HAP-1 (cell line): ENCODE measurements at regions not wholly inside any gene's neighbourhood (a gene's known extent, or its start where the extent isn't known, plus 50 kb on each side); places are given as distances from the start of the nearest gene placed in this dataset.

Experiments
- DNase-seq, 2 experiments: peaks; one replicate each; pipeline ENCODE4 v3.0.0-alpha.2; 2016 to 2020; ENCODE audit warnings: low spot score in 2 of 2
- H3K27me3 ChIP-seq: fragments of 250-450 bp; sonication (Bioruptor Pico); 2 replicates; pipeline ENCODE4 v1.5.1; 2020; ENCODE audit warnings: low read depth, mild to moderate bottlenecking, moderate library complexity
- H3K36me3 ChIP-seq: fragments of 250-450 bp; sonication (Bioruptor Pico); replicated peaks from 2 replicates; pipeline ENCODE4 v1.5.1; 2020; ENCODE audit warnings: mild to moderate bottlenecking
- H3K4me1 ChIP-seq: fragments of 250-450 bp; sonication (Bioruptor Pico); 2 replicates; pipeline ENCODE4 v1.5.1; 2020; ENCODE audit warnings: mild to moderate bottlenecking
- H3K4me3 ChIP-seq: fragments of 250-450 bp; sonication (Bioruptor Pico); 2 replicates; pipeline ENCODE4 v1.5.1; 2020; ENCODE audit warnings: mild to moderate bottlenecking, moderate library complexity
- H3K9me3 ChIP-seq: fragments of 250-450 bp; sonication (Bioruptor Pico); 2 replicates; pipeline ENCODE4 v1.5.1; 2020; ENCODE audit warnings: mild to moderate bottlenecking, moderate library complexity
- in situ Hi-C: fragments of 300-500 bp; cut with MboI; formaldehyde crosslinking; loops from 3 replicates; pipeline ENCODE4 v1.14.3; 2020; ENCODE audit warnings: low sequenced_read_pairs, inconsistent platforms, mixed read lengths

DNA sequence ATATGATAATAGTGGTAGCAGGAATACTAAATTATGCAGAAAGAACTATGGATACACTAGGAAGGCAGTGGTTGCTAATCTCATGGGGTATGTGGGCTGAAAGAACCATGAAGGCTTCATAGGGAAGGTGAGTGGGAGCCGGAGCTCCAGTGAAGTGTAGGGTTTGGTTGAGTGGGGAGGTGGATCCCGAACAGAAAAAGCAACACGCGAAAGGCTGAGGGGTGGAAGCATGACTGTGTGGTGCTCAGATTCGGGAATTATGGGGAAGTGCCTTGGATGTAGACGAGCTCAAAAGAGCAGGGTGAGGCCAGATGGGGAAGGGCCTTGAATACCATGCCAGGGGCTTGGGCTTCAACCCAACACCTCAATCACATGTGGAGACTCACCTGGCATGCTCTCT lies 715.1 kb downstream of the TYW1 start:
- no peaks in the 10 kb centered on the region for H3K9me3 ChIP-seq
- H3K4me3 ChIP-seq = no peak overlapping the region
- H3K4me1 ChIP-seq = no peaks in the 10 kb centered on the region
- H3K27me3 ChIP-seq = no peaks in the 10 kb centered on the region
- no peaks in the 10 kb centered on the region for H3K36me3 ChIP-seq
- no peak for DNase-seq
- in situ Hi-C loops = no loop called here

DNA sequence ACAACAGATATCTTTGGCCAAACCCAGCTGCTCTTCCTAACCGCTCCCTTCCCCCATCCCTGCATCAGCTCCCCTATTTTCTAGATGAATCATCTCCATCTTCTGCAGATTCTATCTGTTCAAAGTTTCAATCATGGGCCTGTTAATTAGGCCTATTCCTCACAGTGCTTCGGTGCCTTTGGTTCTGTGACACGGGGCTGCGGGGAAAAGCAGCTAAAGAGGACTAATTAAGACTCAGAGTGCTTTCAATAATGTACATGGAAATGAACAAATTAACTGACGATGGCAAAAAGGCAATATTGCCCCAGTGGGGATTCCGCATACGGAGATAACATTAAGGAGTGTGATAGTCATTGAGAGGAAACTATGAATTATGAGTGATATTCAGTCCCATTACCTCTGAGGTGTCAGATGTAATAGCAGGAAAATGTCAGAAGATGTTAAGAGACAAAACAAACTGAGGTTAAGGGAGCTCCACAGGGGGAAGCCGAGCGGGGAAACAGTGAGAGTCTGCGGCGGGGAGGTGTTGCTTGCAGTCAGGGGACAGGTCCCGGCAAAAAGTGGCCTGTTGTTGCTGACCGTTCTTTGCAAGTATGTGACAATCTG lies 716.9 kb downstream of the TYW1 start:
- Histone ChIP-seq H3K36me3 (no peaks in the 10 kb centered on the region), H3K9me3 (no peaks in the 10 kb centered on the region), H3K4me1 (no peaks in the 10 kb centered on the region), H3K4me3 (no peak overlapping the region), H3K27me3 (no peaks in the 10 kb centered on the region)
- in situ Hi-C loops = no loop called here
- no peak for DNase-seq

DNA sequence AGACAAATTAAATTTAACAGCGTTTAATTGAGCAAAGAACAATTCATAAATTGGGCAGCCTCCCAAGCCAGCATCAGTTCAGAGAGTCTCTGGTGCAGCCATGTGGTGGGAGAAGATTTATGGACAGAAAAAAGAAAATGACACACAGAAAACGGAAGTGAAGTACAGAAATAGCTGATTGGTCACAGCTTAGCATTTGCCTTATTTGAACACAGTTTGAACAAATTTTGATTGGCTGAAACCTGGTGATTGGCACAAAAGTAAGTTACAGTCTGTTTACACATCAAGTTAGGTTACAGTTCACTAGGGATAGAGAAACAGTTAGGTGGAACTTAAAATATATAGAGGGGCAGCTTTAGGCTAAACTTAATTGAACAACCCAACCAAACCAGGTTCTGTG lies 720.1 kb downstream of the TYW1 start:
- Histone ChIP-seq H3K4me1 (no peaks in the 10 kb centered on the region), H3K36me3 (no peaks in the 10 kb centered on the region), H3K9me3 (no peaks in the 10 kb centered on the region), H3K4me3 (no peak overlapping the region), H3K27me3 (no peaks in the 10 kb centered on the region)
- no peak for DNase-seq
- in situ Hi-C loops = no loop called here

DNA sequence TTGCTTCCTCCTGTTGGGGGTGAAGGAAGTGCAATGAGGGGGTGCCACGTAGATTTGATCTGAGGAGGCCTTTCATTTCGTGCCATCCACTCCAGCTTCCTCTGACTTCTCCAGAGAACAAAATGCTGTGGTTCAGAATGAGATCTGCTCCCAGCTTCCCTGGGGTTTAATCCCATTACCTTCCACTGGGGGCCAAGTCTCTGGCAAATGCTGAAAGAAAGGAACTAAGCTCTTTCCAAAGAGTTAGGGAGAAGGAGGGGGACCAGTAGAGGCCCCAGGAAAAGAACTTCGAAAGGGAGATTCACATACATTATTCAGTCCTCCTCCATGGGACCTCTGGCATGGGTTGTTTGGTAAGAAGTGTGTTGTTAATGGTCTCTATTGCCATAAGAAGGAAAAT lies 727.0 kb downstream of the TYW1 start:
- Histone ChIP-seq H3K27me3 (no peaks in the 10 kb centered on the region), H3K4me3 (no peak overlapping the region), H3K4me1 (no peaks in the 10 kb centered on the region), H3K36me3 (no peaks in the 10 kb centered on the region), H3K9me3 (no peaks in the 10 kb centered on the region)
- no peak for DNase-seq
- in situ Hi-C loops = no loop called here

DNA sequence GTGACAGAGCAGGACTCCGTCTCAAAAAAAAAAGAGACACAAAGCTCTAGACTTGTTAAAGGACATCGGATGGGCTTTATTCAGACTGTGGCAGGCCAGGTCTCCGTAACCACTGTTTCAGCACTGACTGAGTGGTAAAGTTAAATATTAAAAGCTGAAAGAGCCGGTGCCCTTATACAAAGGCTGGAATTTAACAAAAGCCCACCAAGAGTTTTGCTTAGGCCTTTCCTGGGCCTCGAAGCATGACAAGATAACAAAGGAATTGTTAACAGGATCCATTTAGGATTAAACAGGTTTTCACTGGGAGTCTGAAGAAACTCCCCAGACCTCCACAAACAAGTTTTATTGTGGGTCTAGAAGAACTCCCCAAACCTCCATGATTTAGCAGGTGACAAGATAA lies 727.8 kb downstream of the TYW1 start:
- Histone ChIP-seq H3K4me1 (no peaks in the 10 kb centered on the region), H3K36me3 (no peaks in the 10 kb centered on the region), H3K4me3 (no peak overlapping the region), H3K9me3 (no peaks in the 10 kb centered on the region), H3K27me3 (no peaks in the 10 kb centered on the region)
- in situ Hi-C loops = no loop called here
- no peak for DNase-seq

DNA sequence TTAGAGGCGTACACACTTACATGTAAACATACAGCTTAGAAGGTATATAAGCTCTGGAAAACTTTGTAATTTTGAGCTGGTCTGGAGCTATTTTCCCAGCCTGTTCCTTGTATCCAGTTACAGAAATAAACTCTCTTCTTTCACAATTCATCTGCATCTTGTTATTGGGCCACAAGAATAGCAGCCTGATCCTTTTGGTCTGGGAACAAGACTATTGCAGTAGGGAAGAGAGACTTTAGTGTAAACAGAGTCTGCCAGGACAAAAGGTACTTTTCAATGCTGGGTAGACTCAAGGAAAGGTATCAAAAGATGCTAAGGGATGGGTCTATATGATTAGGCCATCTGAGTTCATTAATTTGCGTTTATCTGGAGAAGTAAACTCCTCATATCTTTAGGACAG lies 728.3 kb downstream of the TYW1 start:
- DNase-seq = no peak
- no peaks in the 10 kb centered on the region for H3K36me3 ChIP-seq
- in situ Hi-C loops = no loop called here
- no peak overlapping the region for H3K4me3 ChIP-seq
- no peaks in the 10 kb centered on the region for H3K4me1 ChIP-seq
- no peaks in the 10 kb centered on the region for H3K9me3 ChIP-seq
- H3K27me3 ChIP-seq = no peaks in the 10 kb centered on the region

DNA sequence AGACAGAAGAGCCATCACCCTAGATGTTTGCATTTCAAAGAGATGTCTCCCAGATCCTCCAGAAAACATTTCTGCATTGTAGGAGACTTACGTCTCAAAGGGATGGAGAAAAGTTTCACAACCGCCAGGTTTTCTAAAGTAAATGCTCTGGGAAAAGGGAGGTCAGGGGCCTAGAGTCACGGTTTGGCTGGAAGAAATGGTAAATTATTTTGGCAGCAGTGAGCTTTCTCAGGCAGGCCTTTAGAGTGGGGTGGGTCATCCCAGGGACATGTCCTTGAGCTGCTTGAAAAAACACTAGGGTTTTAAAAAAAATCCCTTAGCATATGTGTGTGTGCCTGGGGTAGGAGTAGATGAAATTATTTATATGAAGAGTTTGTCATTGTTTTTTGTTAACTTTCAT lies 728.8 kb downstream of the TYW1 start:
- in situ Hi-C loops = no loop called here
- DNase-seq = no peak
- no peak overlapping the region for H3K4me3 ChIP-seq

DNA sequence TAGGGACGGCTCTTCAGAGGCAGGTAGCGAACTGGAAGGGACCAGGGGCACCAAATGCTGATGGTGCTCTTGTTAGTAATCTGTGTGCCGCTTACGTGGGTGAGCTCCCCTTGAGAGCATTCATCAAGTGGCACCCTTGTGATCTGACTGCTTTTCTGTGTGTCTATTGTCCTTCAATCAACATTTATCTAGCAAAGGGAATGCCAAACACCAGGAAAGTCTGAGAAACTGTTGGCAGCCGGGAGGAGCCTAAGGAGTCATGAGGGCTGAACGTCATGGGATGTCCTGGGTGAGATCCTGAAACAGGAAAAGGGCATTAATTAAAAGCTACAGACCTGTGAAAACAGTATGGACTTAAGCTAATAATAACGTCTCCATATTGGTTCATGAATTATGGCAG lies 733.1 kb downstream of the TYW1 start:
- no peak for DNase-seq
- Histone ChIP-seq H3K27me3 (no peaks in the 10 kb centered on the region), H3K36me3 (no peaks in the 10 kb centered on the region), H3K9me3 (no peaks in the 10 kb centered on the region), H3K4me3 (no peak overlapping the region), H3K4me1 (no peaks in the 10 kb centered on the region)
- in situ Hi-C loops = no loop called here

More for the DNA sequence above, 728.8 kb downstream of the TYW1 start:
- Histone ChIP-seq H3K27me3 (no peaks in the 10 kb centered on the region), H3K36me3 (no peaks in the 10 kb centered on the region), H3K9me3 (no peaks in the 10 kb centered on the region), H3K4me1 (no peaks in the 10 kb centered on the region)

DNA sequence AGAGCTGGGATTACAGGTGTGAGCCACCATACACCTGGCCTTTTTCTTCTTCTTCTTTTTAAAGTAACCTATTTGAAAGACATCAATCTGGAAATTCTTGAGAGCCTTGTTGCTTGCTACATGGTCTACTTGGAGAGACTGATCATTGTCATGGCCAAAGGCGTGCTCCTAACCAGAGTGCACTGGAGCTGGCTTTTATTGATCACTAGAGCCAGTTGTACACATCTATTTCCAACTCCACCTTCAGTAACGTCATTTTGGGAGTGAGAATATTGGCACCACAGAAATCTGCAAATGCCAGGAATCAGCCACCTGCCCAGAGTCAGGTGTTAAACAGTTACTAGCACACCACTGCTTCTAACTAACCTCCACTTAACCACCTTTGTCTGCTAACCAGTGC lies 735.1 kb downstream of the TYW1 start:
- no peaks in the 10 kb centered on the region for H3K9me3 ChIP-seq
- no peaks in the 10 kb centered on the region for H3K27me3 ChIP-seq
- no peaks in the 10 kb centered on the region for H3K4me1 ChIP-seq
- no peak for DNase-seq
- no peak overlapping the region for H3K4me3 ChIP-seq
- H3K36me3 ChIP-seq = no peaks in the 10 kb centered on the region
- in situ Hi-C loops = no loop called here

DNA sequence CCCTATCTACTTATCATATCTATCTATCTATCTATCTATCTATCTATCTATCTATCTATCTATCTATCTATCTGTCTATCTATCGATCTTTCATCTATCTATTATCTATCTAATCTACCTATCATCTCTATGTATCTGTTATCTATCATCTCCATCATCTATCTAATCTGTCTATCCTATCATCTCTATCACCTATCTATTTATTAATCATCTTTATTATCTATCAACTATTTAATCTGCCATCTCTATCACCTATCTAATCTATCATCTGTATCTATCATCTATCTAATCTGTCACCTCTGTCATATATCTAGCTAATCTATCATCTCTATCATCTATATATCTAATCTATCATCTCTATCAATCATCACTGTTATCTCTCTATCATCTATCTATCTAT lies 736.3 kb downstream of the TYW1 start:
- H3K9me3 ChIP-seq = no peaks in the 10 kb centered on the region
- in situ Hi-C loops = no loop called here
- no peaks in the 10 kb centered on the region for H3K27me3 ChIP-seq
- no peaks in the 10 kb centered on the region for H3K36me3 ChIP-seq
- H3K4me3 ChIP-seq = no peak overlapping the region
- DNase-seq = no peak
- H3K4me1 ChIP-seq = no peaks in the 10 kb centered on the region

DNA sequence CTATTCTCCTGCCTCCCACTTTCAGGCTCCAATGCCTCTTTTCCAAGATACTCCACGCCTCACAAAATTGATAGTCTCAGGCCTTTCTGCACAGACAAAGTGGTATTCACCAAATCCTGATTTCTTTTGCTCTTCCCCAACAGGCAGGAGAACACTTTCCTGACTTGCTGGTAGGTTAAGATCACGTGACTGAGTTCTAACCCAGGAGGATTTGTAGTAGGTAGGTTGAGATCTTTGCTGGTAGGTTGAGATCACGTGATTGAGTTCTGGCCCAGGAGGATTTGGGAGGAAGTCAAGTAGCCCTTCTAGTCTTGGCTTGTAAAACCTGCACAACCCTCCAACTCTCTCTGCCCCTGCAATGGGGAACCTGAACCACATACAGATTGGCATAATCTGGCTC lies 741.5 kb downstream of the TYW1 start:
- no peak overlapping the region for H3K4me3 ChIP-seq
- H3K27me3 ChIP-seq = no peaks in the 10 kb centered on the region
- in situ Hi-C loops = no loop called here
- H3K9me3 ChIP-seq = no peaks in the 10 kb centered on the region
- no peaks in the 10 kb centered on the region for H3K36me3 ChIP-seq
- DNase-seq = no peak
- H3K4me1 ChIP-seq = no peaks in the 10 kb centered on the region

DNA sequence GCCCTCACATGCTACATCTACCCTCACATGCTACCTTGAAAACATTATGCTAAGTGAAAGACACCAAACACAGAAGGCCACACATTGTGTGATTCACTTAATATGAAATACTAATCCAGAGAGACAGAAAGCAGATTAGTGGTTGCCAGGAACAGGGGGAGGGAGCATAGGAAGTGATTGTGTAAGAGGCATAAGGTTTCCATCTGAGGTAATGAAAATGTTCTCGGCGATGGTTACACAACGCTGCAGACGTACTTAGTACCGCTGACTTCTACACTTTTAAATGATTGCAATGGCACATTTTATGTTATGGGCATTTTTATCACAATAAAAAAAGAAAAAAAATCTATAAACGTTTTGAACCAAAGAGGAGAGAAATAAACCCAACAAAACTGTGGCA lies 742.3 kb downstream of the TYW1 start:
- Histone ChIP-seq H3K4me1 (no peaks in the 10 kb centered on the region), H3K36me3 (no peaks in the 10 kb centered on the region), H3K9me3 (no peaks in the 10 kb centered on the region), H3K4me3 (no peak overlapping the region), H3K27me3 (no peaks in the 10 kb centered on the region)
- DNase-seq = no peak
- in situ Hi-C loops = no loop called here

DNA sequence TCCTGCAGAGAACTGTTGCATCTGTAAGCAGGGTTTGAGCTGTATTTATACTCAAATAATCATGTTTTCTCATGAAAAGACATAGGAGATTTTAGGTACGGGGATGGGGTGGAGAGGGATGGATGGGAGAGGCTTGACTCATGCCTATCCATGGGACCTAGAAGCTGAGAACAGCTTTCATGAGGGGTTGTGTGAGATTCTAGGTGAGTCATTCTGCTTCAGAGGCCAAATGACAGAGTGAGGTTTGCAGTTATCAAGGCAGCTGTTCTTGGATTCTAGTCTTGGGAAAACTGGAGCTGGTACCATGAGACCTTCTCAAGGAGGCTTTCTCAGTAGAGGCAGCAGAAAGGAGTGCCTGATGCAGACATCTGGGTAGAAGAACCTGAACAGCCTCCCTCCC lies 746.9 kb downstream of the TYW1 start:
- Histone ChIP-seq H3K9me3 (no peaks in the 10 kb centered on the region), H3K4me1 (no peaks in the 10 kb centered on the region), H3K4me3 (no peak overlapping the region), H3K27me3 (no peaks in the 10 kb centered on the region), H3K36me3 (no peaks in the 10 kb centered on the region)
- DNase-seq = no peak
- in situ Hi-C loops = no loop called here

DNA sequence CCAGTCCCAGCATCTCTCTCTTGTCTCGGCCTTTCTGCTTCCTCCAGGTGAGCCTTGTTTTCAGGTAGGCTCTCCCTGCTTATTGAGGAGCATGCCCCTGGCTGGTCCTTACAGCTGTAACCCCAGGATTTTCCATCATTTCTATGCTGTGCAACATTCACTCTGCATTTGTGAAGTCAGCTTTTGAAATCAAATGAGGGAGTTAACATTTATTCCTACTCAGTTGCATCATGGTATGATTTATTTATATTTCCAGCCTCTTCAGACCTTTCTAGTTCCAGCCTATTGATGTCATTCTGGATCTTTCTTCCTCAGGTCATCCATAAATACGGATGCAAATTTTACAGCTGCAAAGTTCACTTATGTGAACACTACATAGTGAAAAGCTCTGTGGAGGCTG lies 755.6 kb downstream of the TYW1 start:
- in situ Hi-C loops = no loop called here
- Histone ChIP-seq H3K9me3 (no peaks in the 10 kb centered on the region), H3K4me1 (no peaks in the 10 kb centered on the region)

DNA sequence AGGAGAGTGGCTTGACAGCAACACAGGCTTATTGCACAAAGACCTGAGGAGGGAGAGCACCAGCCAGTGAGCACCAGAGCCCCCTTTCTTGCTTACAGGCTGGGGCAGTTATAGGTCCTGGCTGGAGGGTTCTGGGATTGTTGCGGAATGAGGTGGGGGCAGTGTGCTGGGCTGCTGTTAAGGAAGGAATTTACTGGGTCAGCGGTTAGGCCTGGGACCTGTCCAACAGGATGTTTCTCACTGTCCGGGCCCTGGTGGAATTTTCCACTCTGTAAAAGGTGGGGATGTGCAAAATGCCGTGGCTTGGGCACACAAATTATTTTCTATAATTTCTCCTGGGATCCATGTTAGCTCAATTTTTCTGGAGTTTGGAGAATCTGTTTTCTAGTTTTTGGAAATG lies 757.3 kb downstream of the TYW1 start:
- DNase-seq = no peak
- in situ Hi-C loops = no loop called here
- no peaks in the 10 kb centered on the region for H3K9me3 ChIP-seq
- H3K36me3 ChIP-seq = no peaks in the 10 kb centered on the region
- no peaks in the 10 kb centered on the region for H3K4me1 ChIP-seq
- no peaks in the 10 kb centered on the region for H3K27me3 ChIP-seq
- H3K4me3 ChIP-seq = no peak overlapping the region

More for the DNA sequence above, 755.6 kb downstream of the TYW1 start:
- no peaks in the 10 kb centered on the region for H3K27me3 ChIP-seq
- H3K4me3 ChIP-seq = no peak overlapping the region
- DNase-seq = no peak
- no peaks in the 10 kb centered on the region for H3K36me3 ChIP-seq
